Tibial nerve (tissue), 4 donors: ENCODE measurements at regions not wholly inside any gene's neighbourhood (a gene's known extent, or its start where the extent isn't known, plus 50 kb on each side); places are given as distances from the start of the nearest gene placed in this dataset.

ENCODE experiments used
- DNase-seq, 2 donors: peaks; one replicate each; pipeline ENCODE4 v3.0.0-alpha.2; 2019; ENCODE audit warnings: low spot score in 2 of 2
- H3K27ac ChIP-seq, 4 donors: fragments of 200-600 bp; sonication (generic) in 3 of 4; one replicate each; pipeline ENCODE4 v1.5.1; 2017 to 2019; ENCODE audit warnings: mild to moderate bottlenecking in 1 of 4
- H3K27me3 ChIP-seq, 2 donors: fragments of 200-600 bp; sonication (generic) in 1 of 2; one replicate each; pipeline versions ENCODE4 v1.5.1 to v1.6.0; 2017 to 2019
- H3K36me3 ChIP-seq, 3 donors: fragments of 200-600 bp; sonication (generic); one replicate each; pipeline ENCODE4 v1.5.1; 2018 to 2019
- H3K4me1 ChIP-seq, 4 donors: fragments of 200-600 bp; sonication (generic) in 3 of 4; one replicate each; pipeline ENCODE4 v1.5.1; 2017 to 2019
- H3K4me3 ChIP-seq, 4 donors: fragments of 200-600 bp; sonication (generic) in 3 of 4; one replicate each; pipeline ENCODE4 v1.5.1; 2017 to 2019; ENCODE audit warnings: mild to moderate bottlenecking in 1 of 4, moderate library complexity in 1 of 4
- H3K9me3 ChIP-seq, 4 donors: fragments of 200-600 bp; sonication (generic) in 3 of 4; one replicate each; pipeline ENCODE4 v1.5.1; 2017 to 2019
- CTCF ChIP-seq, 5 experiments: fragments of 200-600 bp in 3 of 5; fragments of 450-650 bp in 2 of 5; sonication (generic) in 3 of 5; IDR thresholded peaks; one replicate each; pipeline ENCODE4 v1.5.1; 2016 to 2019; ENCODE audit warnings: antibody characterized with exemption in 5 of 5, mild to moderate bottlenecking in 3 of 5, moderate library complexity in 2 of 5
- EP300 ChIP-seq, 2 donors: sonication (generic); formaldehyde crosslinking; IDR thresholded peaks; one replicate each; pipeline ENCODE4 v1.6.1; 2017; ENCODE audit warnings: antibody characterized with exemption in 2 of 2, mild to moderate bottlenecking in 1 of 2
- POLR2A ChIP-seq, 2 donors: fragments of 450-650 bp; IDR thresholded peaks; one replicate each; pipeline ENCODE4 v1.6.1; 2017; ENCODE audit warnings: antibody characterized with exemption in 2 of 2, mild to moderate bottlenecking in 2 of 2, moderate library complexity in 2 of 2
- WGBS, 2 donors: methylation state at CpG; one replicate each; pipeline ENCODE4 v1.1.5; 2018; 5-methylcytosine and 5-hydroxymethylcytosine counted together

- WGBS, 2 donors: 91 to 96% methylated on average over 8 to 10 of the region's 10 CpGs
- DNase-seq: no peak
- TF ChIP-seq EP300 (IDR thresholded peaks at IDR 0.05) (no peak), POLR2A (IDR thresholded peaks at IDR 0.05) (no peak), CTCF (IDR thresholded peaks at IDR 0.05) (no peak)
- Histone ChIP-seq H3K36me3 (no peaks in the 10 kb centered on the region), H3K4me1 (no peaks in the 10 kb centered on the region), H3K27ac (no peak overlapping the region), H3K27me3 (no peaks in the 10 kb centered on the region), H3K4me3 (no peak overlapping the region), H3K9me3 (peaks cover 0 to 7% (median 0%) of the 10 kb centered on the region in 4 donors)
Measured at GRCh38 chr2:192827735-192828134, 633.0 kb upstream of the TMEFF2 start.

DNA sequence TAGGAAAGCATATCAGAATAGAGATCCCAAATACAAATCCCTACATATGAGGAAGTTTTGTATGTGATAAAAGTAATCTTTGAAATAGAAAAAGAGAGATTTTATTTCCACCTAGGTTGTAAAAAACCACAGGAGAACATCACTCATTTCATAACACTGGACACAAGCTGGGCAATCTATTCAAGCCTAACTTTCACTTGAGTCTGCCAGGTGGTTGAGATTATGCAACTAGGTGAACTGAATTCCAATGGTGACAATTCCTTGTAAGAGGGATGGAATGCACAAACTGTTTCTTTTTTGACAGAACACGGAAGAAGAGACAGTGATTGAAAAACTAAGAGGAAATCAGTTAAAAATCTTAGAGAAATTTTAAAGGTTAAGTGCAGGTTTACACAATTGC lies 619.6 kb upstream of the TMEFF2 start:
- 83 to 85% methylated on average over 1 of the region's 1 CpG for WGBS, 2 donors
- no peak for TF ChIP-seq CTCF (IDR thresholded peaks at IDR 0.05)
- no peak for TF ChIP-seq POLR2A (IDR thresholded peaks at IDR 0.05)
- TF ChIP-seq EP300 (IDR thresholded peaks at IDR 0.05): no peak

GRCh38 chr2:192813341-192813740 lies 618.6 kb upstream of the TMEFF2 start:
- Histone ChIP-seq H3K9me3 (peaks cover 0 to 3% (median 0%) of the 10 kb centered on the region in 4 donors), H3K4me1 (no peaks in the 10 kb centered on the region), H3K36me3 (no peaks in the 10 kb centered on the region), H3K27ac (no peak overlapping the region), H3K4me3 (no peak overlapping the region), H3K27me3 (no peaks in the 10 kb centered on the region)
- TF ChIP-seq EP300 (IDR thresholded peaks at IDR 0.05) (no peak), CTCF (IDR thresholded peaks at IDR 0.05) (no peak), POLR2A (IDR thresholded peaks at IDR 0.05) (no peak)
- no peak for DNase-seq

More for the DNA sequence above, 619.6 kb upstream of the TMEFF2 start:
- no peak overlapping the region for H3K4me3 ChIP-seq
- DNase-seq: no peak
- no peaks in the 10 kb centered on the region for H3K9me3 ChIP-seq
- H3K27me3 ChIP-seq: no peaks in the 10 kb centered on the region
- no peak overlapping the region for H3K27ac ChIP-seq
- no peaks in the 10 kb centered on the region for H3K4me1 ChIP-seq
- no peaks in the 10 kb centered on the region for H3K36me3 ChIP-seq

GRCh38 chr2:192809173-192809572 lies 614.4 kb upstream of the TMEFF2 start:
- no peaks in the 10 kb centered on the region for H3K4me1 ChIP-seq
- H3K4me3 ChIP-seq: no peak overlapping the region
- H3K27ac ChIP-seq: no peak overlapping the region
- no peak for TF ChIP-seq POLR2A (IDR thresholded peaks at IDR 0.05)
- H3K9me3 ChIP-seq: peaks cover 0 to 13% (median 0%) of the 10 kb centered on the region in 4 donors
- H3K36me3 ChIP-seq: no peaks in the 10 kb centered on the region
- WGBS, 2 donors: 83 to 87% methylated on average over 2 of the region's 2 CpGs
- no peak for DNase-seq
- H3K27me3 ChIP-seq: no peaks in the 10 kb centered on the region

- Histone ChIP-seq H3K9me3 (no peaks in the 10 kb centered on the region), H3K36me3 (no peaks in the 10 kb centered on the region), H3K4me1 (no peaks in the 10 kb centered on the region), H3K27ac (no peak overlapping the region), H3K27me3 (no peaks in the 10 kb centered on the region), H3K4me3 (no peak overlapping the region)
- TF ChIP-seq EP300 (IDR thresholded peaks at IDR 0.05) (no peak), CTCF (IDR thresholded peaks at IDR 0.05) (no peak), POLR2A (IDR thresholded peaks at IDR 0.05) (no peak)
- WGBS, 2 donors: 71 to 88% methylated on average over 3 of the region's 3 CpGs
- no peak for DNase-seq
Measured at GRCh38 chr2:192783643-192784042, 588.9 kb upstream of the TMEFF2 start.
